ENCODE measurements at regions not wholly inside any gene's neighbourhood (a gene's known extent, or its start where the extent isn't known, plus 50 kb on each side); places are given as distances from the start of the nearest gene placed in this dataset.
A peak's percentile ranks its signal among the peaks of the same experiment; 100 is the strongest.
"Not testable (repeated sequence)": the region's sequence is repeated elsewhere in the genome, so short reads cannot be mapped to it uniquely, and the experiment has no call there.

- no peak for DNase-seq
Observed at GRCh38 chr11:23778971-23779370, 717.9 kb upstream of the LUZP2 start.

DNA sequence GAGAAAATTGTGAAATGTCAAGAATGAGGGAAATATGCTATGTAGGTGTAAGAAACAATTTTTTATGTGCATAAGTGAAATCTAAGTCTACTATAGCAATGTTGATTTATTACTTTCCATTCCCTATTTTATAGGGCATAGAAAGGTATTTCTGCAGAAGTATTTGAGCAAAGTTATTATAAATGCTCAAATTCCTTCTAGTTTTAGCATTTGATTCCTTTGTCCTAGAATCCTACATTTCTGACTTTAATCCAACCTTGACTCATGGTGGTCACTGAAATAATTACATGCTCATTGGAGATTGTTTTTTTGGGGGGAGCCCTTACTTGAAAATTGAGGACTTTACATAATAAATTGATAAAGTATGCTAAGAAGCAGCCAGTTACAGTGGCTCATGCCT lies 716.6 kb upstream of the LUZP2 start:
- no peak for DNase-seq

- no peak for DNase-seq
Observed at GRCh38 chr11:23781803-23782560, 714.9 kb upstream of the LUZP2 start.

DNA sequence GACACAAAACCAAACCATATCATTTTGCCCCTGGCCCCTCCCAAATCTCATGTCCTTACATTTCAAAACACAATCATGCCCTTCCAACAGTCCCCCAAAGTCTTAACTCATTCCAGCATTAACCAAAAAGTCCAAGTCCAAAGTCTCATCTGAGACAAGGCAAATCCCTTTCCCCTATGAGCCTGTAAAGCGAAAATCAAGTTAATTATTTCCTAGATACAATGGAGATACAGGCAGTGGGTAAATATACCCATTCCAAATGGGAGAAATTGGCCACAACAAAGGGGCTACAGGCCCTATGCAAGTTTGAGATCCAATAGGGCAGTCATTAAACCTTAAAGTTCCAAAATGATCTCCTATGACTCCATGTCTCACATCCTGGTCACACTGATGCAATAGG lies 709.9 kb upstream of the LUZP2 start:
- not testable (repeated sequence) for DNase-seq

GRCh38 chr11:23789200-23789853 lies 707.5 kb upstream of the LUZP2 start:
- no peak for DNase-seq

GRCh38 chr11:23789938-23790371 lies 706.9 kb upstream of the LUZP2 start:
- no peak for DNase-seq

DNA sequence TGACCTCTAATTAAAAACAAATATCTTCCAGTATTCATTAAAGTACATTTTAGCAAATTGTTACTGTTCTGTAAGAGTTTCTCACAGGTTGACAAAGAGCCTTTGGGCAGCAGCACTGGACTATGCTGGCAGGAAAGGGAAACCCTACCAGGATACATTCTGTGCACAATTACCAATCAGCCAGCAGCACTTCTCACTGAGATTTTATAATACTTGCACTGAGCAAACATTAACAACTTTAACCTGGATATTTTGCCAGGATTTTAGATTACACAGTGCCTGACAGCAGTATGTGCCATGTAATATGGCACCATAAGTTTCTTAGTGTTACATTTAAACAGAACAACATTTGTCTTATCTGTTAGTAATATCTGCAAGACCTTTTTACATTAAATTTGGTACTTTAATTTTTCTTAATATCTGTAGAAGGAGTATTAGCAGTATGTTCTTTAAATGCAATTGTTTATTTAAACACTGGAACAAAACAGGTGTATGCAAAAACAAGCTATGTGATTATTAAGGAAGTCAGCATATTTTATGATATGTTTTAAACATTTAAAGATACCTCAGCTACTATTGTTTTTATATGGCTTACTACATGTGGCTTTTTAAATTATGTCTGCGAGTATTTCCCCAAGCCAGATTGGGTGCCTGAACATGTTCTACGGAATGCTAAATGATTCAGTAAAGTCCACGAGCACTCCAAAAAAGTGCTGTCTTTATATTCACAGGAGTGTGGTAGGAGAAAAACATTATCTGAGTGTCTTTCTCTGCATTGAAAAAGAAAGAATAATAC lies 699.0 kb upstream of the LUZP2 start:
- DNase-seq, result no peak

GRCh38 chr11:23834306-23834705 lies 662.5 kb upstream of the LUZP2 start:
- not testable (repeated sequence) for DNase-seq

- no peak for DNase-seq
Observed at GRCh38 chr11:23836981-23837380, 659.9 kb upstream of the LUZP2 start.

- no peak for DNase-seq
Observed at GRCh38 chr11:23840872-23841271, 656.0 kb upstream of the LUZP2 start.

DNA sequence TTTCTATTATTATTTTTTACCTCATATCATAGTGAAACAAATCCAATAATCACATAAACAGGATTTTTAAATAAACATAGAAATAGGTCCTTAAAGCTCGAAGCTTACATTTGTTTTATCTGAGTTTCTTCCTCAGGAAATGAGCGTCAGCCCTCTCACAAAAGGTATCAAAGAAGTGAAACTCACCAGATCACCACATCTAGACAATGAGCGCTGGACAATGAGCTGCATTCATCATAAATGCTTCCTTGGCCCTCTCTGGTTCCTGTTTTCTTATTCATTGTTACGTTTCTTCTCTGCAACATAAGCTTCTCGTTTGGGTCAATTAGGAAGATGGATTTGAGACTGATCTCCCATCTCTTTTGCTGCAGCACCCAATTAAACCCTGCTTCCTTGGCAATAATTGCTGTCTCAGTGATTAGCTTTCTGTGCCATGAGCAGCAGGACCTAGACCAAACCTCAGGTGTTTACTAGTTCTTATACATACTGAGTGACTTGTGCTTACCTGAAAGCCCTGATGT lies 649.9 kb upstream of the LUZP2 start:
- DNase-seq, result no peak

DNA sequence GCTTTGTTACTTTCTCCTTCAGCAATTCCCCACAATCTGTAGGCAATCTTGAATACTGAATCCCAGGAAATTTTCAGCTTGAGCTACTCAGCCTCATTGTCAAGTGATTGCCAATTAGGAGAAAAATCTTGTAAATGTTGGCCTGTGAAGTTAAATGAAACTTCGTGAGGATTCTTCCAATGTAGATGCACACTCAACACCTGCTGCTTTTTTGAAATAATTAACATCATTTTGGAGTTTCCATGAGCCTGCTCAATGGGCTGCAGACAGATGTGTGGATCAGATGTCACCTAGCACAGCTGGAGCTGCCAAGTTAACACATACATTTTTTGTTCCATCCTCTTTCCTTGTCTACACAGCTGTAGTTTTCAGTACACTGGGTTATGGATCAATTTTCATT lies 645.6 kb upstream of the LUZP2 start:
- DNase-seq, result no peak

- DNase-seq, result no peak
Observed at GRCh38 chr11:23856654-23857053, 640.2 kb upstream of the LUZP2 start.

- DNase-seq, result peak; percentile 63 to 73
Observed at GRCh38 chr11:23859087-23859486, 637.8 kb upstream of the LUZP2 start.

GRCh38 chr11:23861615-23862014 lies 635.2 kb upstream of the LUZP2 start:
- no peak for DNase-seq

DNA sequence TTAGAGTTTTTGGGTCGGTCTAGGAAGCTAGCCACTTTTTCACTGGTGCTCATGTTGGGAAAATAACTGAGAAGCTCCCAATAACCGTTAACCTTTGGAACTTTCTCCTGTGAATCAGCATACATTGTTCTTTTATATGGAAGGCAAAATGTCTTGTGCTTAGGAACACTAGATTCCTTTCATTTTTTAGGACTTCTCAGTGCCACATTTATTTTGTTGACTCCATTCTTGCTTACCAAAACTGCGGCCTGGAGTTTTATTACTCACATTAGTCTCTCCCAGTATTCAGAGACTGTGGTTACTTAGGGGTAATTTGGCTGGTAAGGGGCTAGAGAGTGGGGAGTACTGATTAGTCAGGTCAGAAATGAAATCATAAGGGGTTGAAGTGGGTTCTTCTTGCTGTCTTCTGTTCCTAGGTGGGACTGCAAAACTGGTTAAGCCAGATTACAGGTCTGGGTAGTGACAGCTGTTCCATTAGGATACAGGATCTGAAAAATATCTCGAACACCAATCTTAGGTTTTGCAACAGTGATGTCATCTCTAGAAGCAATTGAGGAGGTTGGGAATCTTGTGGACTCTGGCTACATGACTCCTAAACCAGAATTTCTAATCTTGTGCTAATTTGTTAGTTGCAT lies 631.4 kb upstream of the LUZP2 start:
- DNase-seq, result no peak

- DNase-seq, result no peak
Observed at GRCh38 chr11:23866641-23867040, 630.2 kb upstream of the LUZP2 start.

DNA sequence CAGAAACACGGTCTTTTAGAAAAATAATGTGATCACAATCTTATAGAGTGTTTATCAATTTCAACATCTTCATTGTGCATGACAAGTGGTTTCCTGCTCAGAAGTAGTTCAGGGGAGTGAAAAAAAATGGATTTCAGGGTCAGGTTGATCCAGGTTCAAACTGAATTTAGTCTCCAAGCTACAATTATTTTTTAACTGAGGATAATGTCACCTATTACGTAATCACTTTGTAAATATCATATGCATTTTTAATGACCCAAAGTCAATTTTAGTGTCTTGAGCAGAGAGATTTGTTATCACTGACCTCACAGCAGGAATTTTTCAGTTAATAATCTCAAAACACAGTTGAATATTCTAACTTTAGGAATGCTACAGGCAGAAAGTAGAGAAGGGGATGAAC lies 627.2 kb upstream of the LUZP2 start:
- DNase-seq, result no peak

DNA sequence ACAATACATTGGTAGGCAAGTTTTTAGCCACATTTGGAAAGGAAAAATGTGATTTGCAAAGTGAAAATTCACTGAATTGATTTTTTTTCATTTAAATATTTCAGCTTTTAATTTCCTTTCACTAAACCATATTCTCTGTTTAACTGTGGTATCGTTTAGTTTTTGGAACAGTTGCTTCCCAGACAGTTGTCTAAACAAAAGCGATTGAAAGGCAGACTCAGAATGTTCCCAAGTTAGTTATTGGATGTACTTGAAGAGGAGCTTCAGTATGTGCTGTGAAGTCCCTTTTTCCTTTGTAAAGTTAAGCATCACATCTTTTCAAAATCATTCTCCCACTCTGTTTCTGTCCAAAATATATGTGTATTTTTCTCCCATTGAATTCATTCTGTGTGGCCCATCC lies 623.4 kb upstream of the LUZP2 start:
- DNase-seq, result no peak

DNA sequence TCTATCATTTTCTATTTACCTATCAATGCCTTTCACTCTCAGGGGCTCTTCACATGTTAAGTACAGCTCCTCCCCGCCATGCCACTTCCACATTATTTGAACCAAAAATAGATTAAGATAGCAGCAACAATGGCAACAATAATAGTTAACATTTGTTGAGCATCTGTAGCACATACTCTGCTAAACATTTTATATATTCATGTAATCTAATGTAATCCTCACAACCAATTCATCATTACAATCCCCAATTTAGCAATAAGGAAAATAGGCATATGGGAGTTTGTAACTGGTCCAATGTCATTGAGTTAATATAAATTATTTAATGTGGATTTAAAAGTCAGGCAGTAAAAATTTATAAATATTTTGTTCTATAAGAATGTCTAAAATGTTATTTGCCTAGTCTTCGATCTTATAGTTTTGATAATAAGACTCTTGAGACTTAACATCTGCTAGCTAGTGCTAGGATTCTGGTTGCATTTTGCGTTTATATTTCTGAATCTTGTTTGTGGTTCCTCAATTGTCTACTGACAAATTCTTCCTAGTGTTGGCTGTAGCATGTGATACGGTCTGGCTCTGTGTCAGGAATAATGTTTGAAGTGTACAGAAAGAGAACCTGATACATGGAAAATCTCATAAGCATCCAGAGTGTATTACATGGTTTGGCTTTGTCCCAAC lies 621.5 kb upstream of the LUZP2 start:
- DNase-seq, result no peak

DNA sequence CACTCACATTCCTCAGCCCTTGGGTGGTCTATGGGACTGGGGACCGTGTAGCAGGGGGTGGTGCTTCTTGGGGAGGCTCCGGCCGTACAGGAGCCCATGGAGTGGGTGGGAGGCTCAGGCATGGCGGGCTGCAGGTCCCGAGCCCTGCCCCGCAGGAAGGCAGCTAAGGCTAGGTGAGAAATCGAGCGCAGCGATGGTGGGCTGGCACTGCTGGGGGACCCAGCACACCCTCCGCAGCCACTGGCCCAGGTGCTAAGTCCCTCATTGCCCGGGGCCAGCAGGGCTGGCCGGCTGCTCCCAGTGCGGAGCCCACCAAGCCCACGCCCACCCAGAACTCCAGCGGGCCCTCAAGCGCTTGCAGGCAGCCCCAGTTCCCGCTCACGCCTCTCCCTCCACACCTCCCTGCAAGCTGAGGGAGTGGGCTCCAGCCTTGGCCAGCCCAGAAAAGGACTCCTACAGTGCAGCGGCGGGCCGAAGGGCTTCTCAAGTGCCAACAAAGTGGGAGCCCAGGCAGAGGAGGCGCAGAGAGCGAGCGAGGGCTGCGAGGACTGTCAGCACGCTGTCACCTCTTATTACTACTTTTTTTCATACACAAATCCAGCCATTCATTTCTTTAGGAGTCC lies 613.3 kb upstream of the LUZP2 start:
- not testable (repeated sequence) for DNase-seq

- DNase-seq, result no peak
Observed at GRCh38 chr11:23884341-23884740, 612.5 kb upstream of the LUZP2 start.

All from NCI-H526 (cell line).